H1 (cell line): ENCODE measurements at regions not wholly inside any gene's neighbourhood (a gene's known extent, or its start where the extent isn't known, plus 50 kb on each side); places are given as distances from the start of the nearest gene placed in this dataset.

Experiments used
- CTCF ChIP-seq, 3 experiments: IDR thresholded peaks; 1 replicate in 2 of 3; 2 replicates in 1 of 3; pipeline versions ENCODE4 v1.5.1 to v1.6.1; 2011; ENCODE audit warnings: low read length in 3 of 3, mild to moderate bottlenecking in 3 of 3, inconsistent platforms in 2 of 3, low read depth in 1 of 3, moderate library complexity in 1 of 3; ENCODE audit not compliant: insufficient read depth in 1 of 3; ENCODE audit errors: control extremely low read depth in 1 of 3
- EZH2 ChIP-seq: fragments of 200-600 bp; sonication (generic); IDR thresholded peaks from 2 replicates; pipeline ENCODE4 v1.7.1; 2012; ENCODE audit warnings: low read depth, mild to moderate bottlenecking, moderate library complexity, low read length, inconsistent platforms; ENCODE audit not compliant: severe bottlenecking
- MAFK ChIP-seq: IDR thresholded peaks from 2 replicates; pipeline ENCODE4 v1.6.1; 2012; ENCODE audit warnings: low read depth, mild to moderate bottlenecking, improper control_type of control experiment, low read length
- SRF ChIP-seq: IDR thresholded peaks from 2 replicates; pipeline ENCODE4 v1.6.1; 2011; ENCODE audit warnings: mild to moderate bottlenecking, low read depth, low read length, moderate library complexity
- SUZ12 ChIP-seq: fragments of 200-600 bp; sonication (generic); IDR thresholded peaks from 2 replicates; pipeline ENCODE4 v1.6.1; 2012; ENCODE audit warnings: mild to moderate bottlenecking, inconsistent platforms, low read length, moderate library complexity, mixed read lengths
- ZNF274 ChIP-seq: IDR thresholded peaks from 2 replicates; pipeline ENCODE4 v1.7.0; 2012; ENCODE audit warnings: low read length, borderline replicate concordance; ENCODE audit errors: extremely low read depth

DNA sequence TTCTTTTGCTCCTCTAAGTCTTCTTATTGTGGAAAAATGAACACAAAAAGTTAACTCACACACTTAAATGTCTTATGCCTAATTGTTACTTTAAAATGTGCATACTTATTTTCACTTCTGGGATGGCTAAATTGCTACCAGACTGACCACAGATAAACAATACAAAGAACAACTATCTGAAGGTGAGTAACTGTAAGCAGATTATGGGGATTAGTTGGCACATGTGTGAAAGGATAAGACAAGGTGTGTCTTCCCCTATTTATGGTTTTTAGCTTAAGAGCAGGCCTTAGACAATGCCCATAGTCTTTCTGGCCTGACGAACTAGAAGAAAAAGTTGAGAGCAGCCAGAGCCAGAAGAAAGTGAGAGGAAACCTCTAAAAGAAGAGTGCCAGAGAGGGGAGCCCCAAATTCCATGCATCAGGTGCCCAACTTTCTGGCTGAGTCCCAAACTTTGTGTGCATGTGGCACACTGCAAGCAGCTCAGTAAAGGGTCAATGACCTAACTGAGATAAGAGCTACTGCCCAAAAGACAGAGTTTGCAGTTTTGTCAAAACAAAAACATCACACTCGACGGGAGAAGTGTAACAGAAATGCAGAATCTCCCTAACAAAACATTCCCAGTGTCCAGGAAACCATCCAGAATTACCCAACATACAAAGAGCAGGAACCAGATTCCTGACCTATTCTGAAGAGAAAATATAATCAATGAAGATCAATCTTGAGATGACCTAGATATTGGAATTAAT is 375.4 kb downstream of the KCNRG start:
- TF ChIP-seq SUZ12 (no peak), EZH2 (no peak), ZNF274 (no peak), SRF (no peak), CTCF (IDR thresholded peaks at IDR 0.05; ENCODE audit: control extremely low read depth in 1 of 3, insufficient read depth in 1 of 3, low read depth in 1 of 3, low read length in 3 of 3) (no peak), MAFK (no peak)
